HEK293 (cell line): ENCODE measurements at regions not wholly inside any gene's neighbourhood (a gene's known extent, or its start where the extent isn't known, plus 50 kb on each side); places are given as distances from the start of the nearest gene placed in this dataset.

Experiments
- CTCF ChIA-PET: fragments of 350-600 bp; formaldehyde crosslinking; extraction: SDS; loops from one replicate; lab custom pipeline; 2021; ENCODE audit warnings: antibody characterized with exemption; lab: Yijun Ruan, JAX
- POLR2A ChIA-PET: fragments of 300-600 bp; formaldehyde crosslinking; extraction: SDS; loops from one replicate; lab custom pipeline; 2020; ENCODE audit warnings: antibody characterized with exemption, inconsistent platforms; lab: Yijun Ruan, JAX
- H3K27ac ChIP-seq: fragments of 200-500 bp; sonication (Bioruptor generic); 2 replicates; pipeline ENCODE4 v1.5.1; 2014; ENCODE audit warnings: low read depth, low read length, control low read depth, inconsistent platforms; ENCODE audit errors: extremely low read depth
- H3K36me3 ChIP-seq, 2 experiments: fragments of 200-500 bp in 1 of 2; sonication (Bioruptor generic) in 1 of 2; 1 replicate in 1 of 2; 2 replicates in 1 of 2; pipeline ENCODE4 v1.5.1; 2014 to 2017; ENCODE audit warnings: inconsistent platforms in 2 of 2, low read length in 2 of 2; ENCODE audit not compliant: control insufficient read depth in 2 of 2, insufficient read depth in 1 of 2
- H3K4me1 ChIP-seq: fragments of 200-500 bp; sonication (Bioruptor generic); 2 replicates; pipeline ENCODE4 v1.5.1; 2014; ENCODE audit warnings: mild to moderate bottlenecking, low read length, inconsistent platforms; ENCODE audit not compliant: control insufficient read depth, insufficient read depth
- H3K4me3 ChIP-seq: 2 replicates; pipeline ENCODE4 v1.5.1; 2011; ENCODE audit warnings: low read depth, mild to moderate bottlenecking, control low read depth, low read length, moderate library complexity
- H3K9me3 ChIP-seq: fragments of 200-500 bp; sonication (Bioruptor generic); 2 replicates; pipeline ENCODE4 v1.5.1; 2014; ENCODE audit warnings: low read depth, low read length, inconsistent platforms; ENCODE audit not compliant: control insufficient read depth, insufficient read depth
- GLI2 ChIP-seq: fragments of 450-650 bp; formaldehyde crosslinking; IDR thresholded peaks from 2 replicates; pipeline ENCODE4; 2017; ENCODE audit warnings: missing biosample characterization, missing genetic modification characterization, low read depth, borderline replicate concordance
- MYNN ChIP-seq: fragments of 450-650 bp; formaldehyde crosslinking; IDR thresholded peaks from 2 replicates; pipeline ENCODE4 v1.5.1; 2016; ENCODE audit warnings: missing biosample characterization, missing genetic modification characterization, borderline replicate concordance
- PRDM2 ChIP-seq: fragments of 450-650 bp; formaldehyde crosslinking; IDR thresholded peaks from 2 replicates; pipeline ENCODE4 v1.5.1; 2016; ENCODE audit warnings: missing biosample characterization, missing genetic modification characterization, borderline replicate concordance
- SP2 ChIP-seq: fragments of 450-650 bp; formaldehyde crosslinking; IDR thresholded peaks from 2 replicates; pipeline ENCODE4 v1.5.1; 2016; ENCODE audit warnings: missing biosample characterization, missing genetic modification characterization
- TCF7L2 ChIP-seq: IDR thresholded peaks from 2 replicates; pipeline ENCODE4 v1.6.1; 2011; ENCODE audit warnings: low read depth, mild to moderate bottlenecking, inconsistent platforms, low read length, moderate library complexity, borderline replicate concordance
- TSHZ1 ChIP-seq: fragments of 450-650 bp; formaldehyde crosslinking; IDR thresholded peaks from 2 replicates; pipeline ENCODE4 v1.5.1; 2016; ENCODE audit warnings: missing biosample characterization, missing genetic modification characterization, borderline replicate concordance
- ZNF10 ChIP-seq: fragments of 450-650 bp; formaldehyde crosslinking; IDR thresholded peaks from 2 replicates; pipeline ENCODE4 v1.5.1; 2017; ENCODE audit warnings: missing biosample characterization, missing genetic modification characterization
- ZNF16 ChIP-seq: fragments of 450-650 bp; formaldehyde crosslinking; IDR thresholded peaks from 2 replicates; pipeline ENCODE4 v1.5.1; 2016; ENCODE audit warnings: low read depth, missing biosample characterization, missing genetic modification characterization
- ZNF214 ChIP-seq: fragments of 450-650 bp; formaldehyde crosslinking; IDR thresholded peaks from 2 replicates; pipeline ENCODE4 v1.5.1; 2017; ENCODE audit warnings: missing biosample characterization, mild to moderate bottlenecking, missing genetic modification characterization, borderline replicate concordance
- ZNF223 ChIP-seq: fragments of 450-650 bp; formaldehyde crosslinking; IDR thresholded peaks from 2 replicates; pipeline ENCODE4 v1.5.1; 2016; ENCODE audit warnings: missing biosample characterization, missing genetic modification characterization
- ZNF248 ChIP-seq: fragments of 450-650 bp; formaldehyde crosslinking; IDR thresholded peaks from 2 replicates; pipeline ENCODE4 v1.5.1; 2017; ENCODE audit warnings: missing biosample characterization, missing genetic modification characterization
- ZNF292 ChIP-seq: fragments of 450-650 bp; formaldehyde crosslinking; IDR thresholded peaks from 2 replicates; pipeline ENCODE4 v1.5.1; 2016; ENCODE audit warnings: low read depth, missing biosample characterization, missing genetic modification characterization, borderline replicate concordance
- ZNF518A ChIP-seq: fragments of 450-650 bp; formaldehyde crosslinking; conservative IDR thresholded peaks from 2 replicates; pipeline ENCODE4 v1.5.1; 2016; ENCODE audit warnings: low read depth, missing biosample characterization, missing genetic modification characterization
- ZNF596 ChIP-seq: fragments of 450-650 bp; IDR thresholded peaks from 2 replicates; pipeline ENCODE4 v1.5.0; 2018; ENCODE audit warnings: missing biosample characterization, mild to moderate bottlenecking, missing genetic modification characterization, moderate library complexity
- ZNF600 ChIP-seq: fragments of 450-650 bp; formaldehyde crosslinking; IDR thresholded peaks from 2 replicates; pipeline ENCODE4 v1.5.1; 2016; ENCODE audit warnings: missing biosample characterization, missing genetic modification characterization
- ZNF610 ChIP-seq: fragments of 450-650 bp; formaldehyde crosslinking; IDR thresholded peaks from 2 replicates; pipeline ENCODE4 v1.5.1; 2016; ENCODE audit warnings: missing biosample characterization, missing genetic modification characterization, borderline replicate concordance
- ZNF76 ChIP-seq: fragments of 450-650 bp; formaldehyde crosslinking; IDR thresholded peaks from 2 replicates; pipeline ENCODE4; 2016; ENCODE audit warnings: low read depth, missing biosample characterization, missing genetic modification characterization, borderline replicate concordance
- ZSCAN18 ChIP-seq: fragments of 450-650 bp; formaldehyde crosslinking; IDR thresholded peaks from 2 replicates; pipeline ENCODE4 v1.5.1; 2016; ENCODE audit warnings: missing biosample characterization, missing genetic modification characterization
- TF ChIP-seq, protein P1 (sequence below): fragments of 450-650 bp; formaldehyde crosslinking; IDR thresholded peaks from 2 replicates; pipeline ENCODE4; 2016; ENCODE audit warnings: missing biosample characterization, missing genetic modification characterization

DNA sequence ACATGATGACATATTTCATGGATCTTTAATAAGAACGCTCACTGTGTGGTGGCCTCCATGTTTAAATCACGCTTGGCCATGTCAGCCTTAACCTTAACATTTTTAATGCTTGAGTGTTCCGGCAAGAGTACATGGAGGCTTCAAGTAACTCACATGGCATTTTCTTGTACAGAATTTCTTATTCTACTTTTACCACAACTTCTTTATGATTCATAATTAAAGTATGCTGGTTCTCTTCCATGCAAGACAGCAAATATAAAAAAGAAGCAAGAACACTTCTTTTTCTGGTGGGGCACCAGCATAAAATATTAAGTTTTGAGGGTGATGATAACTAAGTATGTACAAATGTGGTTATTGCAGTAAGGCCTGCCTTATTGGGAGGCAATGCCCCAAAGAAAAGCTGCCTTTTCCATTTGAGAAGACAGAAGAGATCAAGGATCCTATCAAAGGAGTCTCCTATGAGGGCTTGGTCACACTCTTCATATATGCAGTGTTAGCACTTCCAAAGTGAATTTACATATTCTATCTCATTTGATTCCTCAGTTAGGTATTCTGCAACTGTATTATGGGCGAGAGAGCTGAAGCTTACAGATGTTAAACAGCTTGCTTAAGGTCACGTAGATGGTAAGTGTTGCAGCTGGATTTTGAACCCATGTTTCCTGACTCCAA lies 382.7 kb upstream of the MEF2C start (continued):
- TF ChIP-seq TSHZ1 (no peak), ZNF248 (no peak), SP2 (tag by site-specific recombination) (no peak), ZNF214 (tag by site-specific recombination) (no peak), ZNF76 (tag by site-specific recombination) (no peak), GLI2 (no peak), ZNF596 (no peak), ZNF223 (tag by site-specific recombination) (no peak), ZNF518A (tag by site-specific recombination) (no peak), TCF7L2 (no peak), ZNF16 (tag by site-specific recombination) (no peak), ZNF610 (tag by site-specific recombination) (no peak)
- TF ChIP-seq, protein P1, sequence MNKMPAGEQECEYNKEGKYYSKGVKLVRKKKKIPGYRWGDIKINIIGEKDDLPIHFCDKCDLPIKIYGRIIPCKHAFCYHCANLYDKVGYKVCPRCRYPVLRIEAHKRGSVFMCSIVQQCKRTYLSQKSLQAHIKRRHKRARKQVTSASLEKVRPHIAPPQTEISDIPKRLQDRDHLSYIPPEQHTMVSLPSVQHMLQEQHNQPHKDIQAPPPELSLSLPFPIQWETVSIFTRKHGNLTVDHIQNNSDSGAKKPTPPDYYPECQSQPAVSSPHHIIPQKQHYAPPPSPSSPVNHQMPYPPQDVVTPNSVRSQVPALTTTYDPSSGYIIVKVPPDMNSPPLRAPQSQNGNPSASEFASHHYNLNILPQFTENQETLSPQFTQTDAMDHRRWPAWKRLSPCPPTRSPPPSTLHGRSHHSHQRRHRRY (tag by site-specific recombination), result no peak

- POLR2A ChIA-PET, result no interaction called here
- no peaks in the 10 kb centered on the region for H3K36me3 ChIP-seq
- H3K9me3 ChIP-seq, result no peaks in the 10 kb centered on the region
- H3K4me3 ChIP-seq, result no peak overlapping the region
- no peaks in the 10 kb centered on the region for H3K4me1 ChIP-seq
- CTCF ChIA-PET, result interaction anchor here (0.6 kb wide), 3 partner anchors 122 to 542 kb away, joined by 3 to 6 read pairs (median 4); no protein-coding TSS in a partner anchor
- H3K27ac ChIP-seq, result no peak overlapping the region
- TF ChIP-seq ZNF10 (tag by site-specific recombination), result no peak
- no peak for TF ChIP-seq ZNF600 (tag by site-specific recombination)
- no peak for TF ChIP-seq ZNF292
- no peak for TF ChIP-seq MYNN (tag by site-specific recombination)
- TF ChIP-seq ZNF76 (tag by site-specific recombination), result no peak
- TF ChIP-seq SP2 (tag by site-specific recombination), result no peak
- no peak for TF ChIP-seq ZSCAN18
- no peak for TF ChIP-seq PRDM2 (tag by site-specific recombination)
Observed at GRCh38 chr5:89263846-89264245, 380.9 kb upstream of the MEF2C start.
